Epithelial cell of esophagus (primary cell): ENCODE measurements at regions not wholly inside any gene's neighbourhood (a gene's known extent, or its start where the extent isn't known, plus 50 kb on each side); places are given as distances from the start of the nearest gene placed in this dataset.

Source experiments
- DNase-seq: peaks from one replicate; pipeline ENCODE4 v3.0.0; 2010; ENCODE audit warnings: low read depth
- H3K4me3 ChIP-seq: 2 replicates; pipeline ENCODE4 v1.5.1; 2011; ENCODE audit warnings: mild to moderate bottlenecking, low read length, control low read depth
- CTCF ChIP-seq: IDR thresholded peaks from 2 replicates; pipeline ENCODE4 v1.5.1; 2011; ENCODE audit warnings: low read depth, mild to moderate bottlenecking, low read length, control low read depth, inconsistent platforms; ENCODE audit not compliant: insufficient read depth; ENCODE audit errors: missing control alignments

DNA sequence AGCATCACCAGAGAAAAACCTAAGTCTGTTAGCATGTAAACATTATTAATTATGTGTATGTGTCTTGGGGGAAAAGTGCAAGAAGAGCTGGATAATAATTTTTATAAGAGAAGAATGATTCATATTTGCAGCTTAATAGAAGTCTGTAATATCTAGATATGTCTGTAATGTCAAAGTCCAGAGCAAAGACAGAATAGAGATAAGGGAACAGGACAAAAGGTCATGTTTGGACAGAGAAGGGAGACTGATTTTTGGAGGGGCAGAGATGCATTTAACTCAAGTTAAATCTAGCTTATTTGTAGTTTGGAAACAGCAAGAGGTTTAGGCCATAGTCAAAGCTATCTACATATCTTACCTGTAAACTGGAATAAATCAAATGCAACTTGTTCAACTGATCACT, 61.2 kb downstream of the MAGED1 start:
- no peak for TF ChIP-seq CTCF
- DNase-seq: no peak
- H3K4me3 ChIP-seq: no peak overlapping the region

DNA sequence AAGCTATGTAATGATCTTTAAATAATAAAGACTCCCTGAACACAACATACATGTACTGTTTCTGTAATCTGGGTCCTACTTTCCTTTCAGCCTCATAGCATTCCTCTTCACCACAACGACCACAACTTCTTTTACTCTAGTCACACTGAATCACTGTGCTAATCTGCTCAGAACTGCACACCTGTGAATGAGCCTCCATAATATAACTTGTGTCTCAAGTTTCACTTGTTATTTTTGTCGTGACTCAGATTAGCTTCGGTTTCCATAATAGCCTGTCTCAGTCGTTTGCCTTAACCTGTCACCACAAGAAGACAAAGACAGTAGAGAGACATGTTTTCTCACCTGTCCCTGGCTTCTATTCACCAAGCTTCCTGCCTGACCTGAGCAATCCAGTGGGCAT, 61.8 kb downstream of the MAGED1 start:
- peak; percentile 65 for DNase-seq
- H3K4me3 ChIP-seq: no peak overlapping the region
- TF ChIP-seq CTCF: no peak

- no peak overlapping the region for H3K4me3 ChIP-seq
- no peak for DNase-seq
- TF ChIP-seq CTCF: no peak
These were observed 63.0 kb downstream of the MAGED1 start for GRCh38 chrX:51956441-51956840.

GRCh38 chrX:51975360-51975759, 81.9 kb downstream of the MAGED1 start:
- DNase-seq: no peak
- H3K4me3 ChIP-seq: no peak overlapping the region
- TF ChIP-seq CTCF: no peak

DNA sequence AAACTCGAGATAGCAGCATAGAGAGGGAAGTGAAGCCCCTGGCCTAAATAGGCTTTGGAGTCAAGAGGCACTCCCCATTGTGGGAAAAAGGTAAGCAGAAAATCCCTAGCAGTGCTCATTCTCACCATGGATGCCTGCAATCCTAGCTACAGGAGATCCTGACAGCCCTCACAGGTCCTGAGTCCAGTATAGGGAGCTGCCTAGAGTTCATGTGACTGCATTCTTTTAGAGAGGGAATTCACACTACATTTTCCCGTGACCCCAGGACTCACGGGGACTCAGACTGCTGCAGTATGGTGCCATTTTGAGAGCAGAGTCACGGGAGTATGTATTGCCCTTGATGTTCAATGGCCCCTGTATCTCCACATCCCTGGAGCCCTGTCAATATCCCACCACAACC, 82.4 kb downstream of the MAGED1 start:
- no peak for TF ChIP-seq CTCF
- no peak overlapping the region for H3K4me3 ChIP-seq
- DNase-seq: no peak

DNA sequence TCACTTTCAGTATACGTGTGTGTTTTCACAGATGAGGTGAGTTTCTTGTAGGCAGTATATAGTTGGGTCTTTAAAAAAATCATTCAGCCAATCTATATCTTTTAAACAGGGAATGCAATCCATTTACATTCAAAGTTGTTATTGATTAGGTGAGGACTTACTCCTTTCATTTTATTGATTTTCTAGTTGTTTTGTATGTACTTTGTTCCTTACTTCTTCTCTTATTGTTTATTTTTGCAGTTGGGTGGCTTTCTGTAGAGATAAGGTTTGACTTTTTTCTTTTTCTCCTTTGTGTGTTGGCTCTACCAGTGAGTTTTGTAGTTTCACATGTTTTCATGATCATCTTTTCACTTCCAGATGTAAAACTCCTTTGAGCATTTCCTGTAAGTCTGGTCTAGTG, 83.1 kb downstream of the MAGED1 start:
- H3K4me3 ChIP-seq: no peak overlapping the region
- no peak for TF ChIP-seq CTCF
- DNase-seq: no peak
